ENCODE measurements at regions not wholly inside any gene's neighbourhood (a gene's known extent, or its start where the extent isn't known, plus 50 kb on each side); places are given as distances from the start of the nearest gene placed in this dataset.

- 10% methylated on average over 5 of the region's 5 CpGs for WGBS (ENCODE audit: low lambda C conversion rate)
- Histone ChIP-seq H3K36me3 (replicated peaks in 1 of 2; ENCODE audit: control insufficient read depth in 1 of 2, insufficient read depth in 2 of 2, low read length in 2 of 2) (no peaks in the 10 kb centered on the region), H3K4me2 (ENCODE audit: low read depth, low read length) (no peak overlapping the region), H3K27me3 (ENCODE audit: control insufficient read depth in 1 of 2, insufficient read depth in 2 of 2, low read length in 2 of 2) (0 out of 5 replicates have a peak, but pooled peaks cover 0 to 3% of the 10 kb centered on the region in 2 experiments), H3K79me2 (ENCODE audit: insufficient read depth, low read length) (no peaks in the 10 kb centered on the region), H4K20me1 (ENCODE audit: insufficient read depth, low read length) (no peaks in the 10 kb centered on the region), H3K9me3 (ENCODE audit: low read length) (no peaks in the 10 kb centered on the region), H3K27ac (ENCODE audit: extremely low read length, insufficient read depth, low read length) (no peak overlapping the region), H3K4me3 (replicated peaks in 1 of 3; ENCODE audit: insufficient read depth in 1 of 3, low read depth in 2 of 3, low read length in 3 of 3) (no peak overlapping the region), H3K4me1 (ENCODE audit: insufficient read depth, low read length) (no peaks in the 10 kb centered on the region), H3K9ac (ENCODE audit: insufficient read depth, low read depth, low read length) (no peak overlapping the region), H2AFZ (ENCODE audit: low read length) (no peak overlapping the region)
- ChIA-PET POLR2A (no interaction called here), CTCF (ENCODE audit: low intra/inter-chr PET ratio, low total read pairs) (no interaction called here)
- ATAC-seq (no peak), DNase-seq (ENCODE audit: low spot score) (no peak), FAIRE-seq (no peak)
- intact Hi-C loops (cut with micrococcal nuclease; ENCODE audit: unreplicated experiment): no loop called here
- no TSS peak for BruUV-seq (replicated peaks)
- in situ Hi-C loops (cut with HindIII; ENCODE audit: extremely low pct_ligation_motif_present, low pct_unique_long_range_greater_than_20kb): no loop called here
- no peak for TF ChIP-seq PRMT3 (CRISPR knock-in tag; IDR thresholded peaks at IDR 0.05; ENCODE audit: borderline replicate concordance, low read depth)
- TF ChIP-seq ZFX (CRISPR knock-in tag; IDR thresholded peaks at IDR 0.05; ENCODE audit: low read depth): no peak
- no peak for TF ChIP-seq ZHX2 (IDR thresholded peaks at IDR 0.05; ENCODE audit: low read depth)
- no peak for TF ChIP-seq ZHX2 (CRISPR knock-in tag; IDR thresholded peaks at IDR 0.05; ENCODE audit: borderline replicate concordance)
- no peak for TF ChIP-seq E2F1 (CRISPR knock-in tag; IDR thresholded peaks at IDR 0.05)
- no peak for TF ChIP-seq RAD51 (IDR thresholded peaks at IDR 0.05; ENCODE audit: borderline replicate concordance)
- no peak for TF ChIP-seq FOXO4 (CRISPR knock-in tag; conservative IDR thresholded peaks at IDR 0.05)
- TF ChIP-seq MED1 (CRISPR knock-in tag; IDR thresholded peaks at IDR 0.05): no peak
- TF ChIP-seq, protein P1, sequence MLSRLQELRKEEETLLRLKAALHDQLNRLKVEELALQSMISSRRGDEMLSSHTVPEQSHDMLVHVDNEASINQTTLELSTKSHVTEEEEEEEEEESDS (CRISPR knock-in tag; IDR thresholded peaks at IDR 0.05; ENCODE audit: borderline replicate concordance): no peak
- no peak for TF ChIP-seq ZNF605 (CRISPR knock-in tag; IDR thresholded peaks at IDR 0.05)
- no peak for TF ChIP-seq MLLT10 (CRISPR knock-in tag; IDR thresholded peaks at IDR 0.05)
- no peak for TF ChIP-seq SKIL (CRISPR knock-in tag; IDR thresholded peaks at IDR 0.05; ENCODE audit: borderline replicate concordance)
- no peak for TF ChIP-seq ZNF552 (CRISPR knock-in tag; IDR thresholded peaks at IDR 0.05; ENCODE audit: borderline replicate concordance)
- TF ChIP-seq EHMT2 (IDR thresholded peaks at IDR 0.05; ENCODE audit: borderline replicate concordance, low read depth, low read length): no peak
Measured at GRCh38 chr6:14865531-14866100, 380.3 kb upstream of the JARID2 start.

All from HepG2 (cell line).